Neural progenitor cell (in vitro differentiated cells): ENCODE measurements at regions not wholly inside any gene's neighbourhood (a gene's known extent, or its start where the extent isn't known, plus 50 kb on each side); places are given as distances from the start of the nearest gene placed in this dataset.

Experiments
- DNase-seq: peaks from one replicate; pipeline ENCODE4 v3.0.0-alpha.2; 2016; ENCODE audit warnings: low spot score
- H2AFZ ChIP-seq: fragments of 200-600 bp; sonication (generic); replicated peaks from 2 replicates; pipeline ENCODE4 v1.6.1; 2016; ENCODE audit warnings: antibody characterized with exemption
- H3F3A ChIP-seq: fragments of 200-600 bp; sonication (generic); 2 replicates; pipeline ENCODE4 v1.6.1; 2016; ENCODE audit warnings: antibody characterized with exemption, low read depth
- H3K27ac ChIP-seq: fragments of 200-600 bp; sonication (generic); 2 replicates; pipeline ENCODE4 v1.5.1; 2016; ENCODE audit warnings: mild to moderate bottlenecking
- H3K27me3 ChIP-seq: fragments of 200-600 bp; sonication (generic); 2 replicates; pipeline ENCODE4 v1.6.1; 2016; ENCODE audit warnings: mild to moderate bottlenecking, moderate library complexity
- H3K36me3 ChIP-seq: fragments of 200-600 bp; sonication (generic); 2 replicates; pipeline ENCODE4 v1.5.1; 2016
- H3K4me1 ChIP-seq: fragments of 200-600 bp; sonication (generic); 2 replicates; pipeline ENCODE4 v1.6.1; 2016; ENCODE audit warnings: mixed run types
- H3K4me2 ChIP-seq: fragments of 200-600 bp; sonication (generic); 2 replicates; pipeline ENCODE4 v1.6.1; 2016
- H3K4me3 ChIP-seq: fragments of 200-600 bp; sonication (generic); 2 replicates; pipeline ENCODE4 v1.5.1; 2016
- H3K79me2 ChIP-seq: fragments of 200-600 bp; sonication (generic); 2 replicates; pipeline ENCODE4 v1.6.1; 2016; ENCODE audit warnings: low read depth
- H3K9ac ChIP-seq: fragments of 200-600 bp; sonication (generic); 2 replicates; pipeline ENCODE4 v1.6.1; 2016
- H3K9me3 ChIP-seq: fragments of 200-600 bp; sonication (generic); 2 replicates; pipeline ENCODE4 v1.5.1; 2016; ENCODE audit warnings: low read depth
- H4K20me1 ChIP-seq: fragments of 200-600 bp; sonication (generic); 2 replicates; pipeline ENCODE4 v1.6.1; 2016; ENCODE audit warnings: low read depth
- H3K27ac Mint-ChIP-seq: 3 replicates; pipeline ENCODE4 v1.8.0; 2021; ENCODE audit warnings: mixed read lengths
- H3K27me3 Mint-ChIP-seq: 2 replicates; pipeline ENCODE4 v1.8.0; 2022; ENCODE audit warnings: low read depth, mild to moderate bottlenecking, inconsistent platforms, moderate library complexity, mixed read lengths; ENCODE audit not compliant: insufficient read depth
- H3K36me3 Mint-ChIP-seq: 3 replicates; pipeline ENCODE4 v1.8.0; 2021; ENCODE audit warnings: mixed read lengths
- H3K4me1 Mint-ChIP-seq: 3 replicates; pipeline ENCODE4 v1.8.0; 2021; ENCODE audit warnings: mixed read lengths
- H3K4me3 Mint-ChIP-seq: 3 replicates; pipeline ENCODE4 v1.8.0; 2021; ENCODE audit warnings: mild to moderate bottlenecking, moderate library complexity, mixed read lengths
- H3K9me3 Mint-ChIP-seq: 3 replicates; pipeline ENCODE4 v1.8.0; 2020; ENCODE audit warnings: mixed read lengths
- EZH2 ChIP-seq: fragments of 200-600 bp; sonication (generic); IDR thresholded peaks from 2 replicates; pipeline ENCODE4 v1.6.1; 2017; ENCODE audit warnings: antibody characterized with exemption, mild to moderate bottlenecking, moderate library complexity
- EZH2phosphoT487 ChIP-seq: fragments of 200-600 bp; sonication (generic); IDR thresholded peaks from 2 replicates; pipeline ENCODE4 v1.6.1; 2017; ENCODE audit warnings: antibody characterized with exemption
- TF ChIP-seq, protein P1 (sequence below): fragments of 200-600 bp; sonication (generic); IDR thresholded peaks from 2 replicates; pipeline ENCODE4 v1.5.1; 2017; ENCODE audit warnings: antibody characterized with exemption, mild to moderate bottlenecking

DNA sequence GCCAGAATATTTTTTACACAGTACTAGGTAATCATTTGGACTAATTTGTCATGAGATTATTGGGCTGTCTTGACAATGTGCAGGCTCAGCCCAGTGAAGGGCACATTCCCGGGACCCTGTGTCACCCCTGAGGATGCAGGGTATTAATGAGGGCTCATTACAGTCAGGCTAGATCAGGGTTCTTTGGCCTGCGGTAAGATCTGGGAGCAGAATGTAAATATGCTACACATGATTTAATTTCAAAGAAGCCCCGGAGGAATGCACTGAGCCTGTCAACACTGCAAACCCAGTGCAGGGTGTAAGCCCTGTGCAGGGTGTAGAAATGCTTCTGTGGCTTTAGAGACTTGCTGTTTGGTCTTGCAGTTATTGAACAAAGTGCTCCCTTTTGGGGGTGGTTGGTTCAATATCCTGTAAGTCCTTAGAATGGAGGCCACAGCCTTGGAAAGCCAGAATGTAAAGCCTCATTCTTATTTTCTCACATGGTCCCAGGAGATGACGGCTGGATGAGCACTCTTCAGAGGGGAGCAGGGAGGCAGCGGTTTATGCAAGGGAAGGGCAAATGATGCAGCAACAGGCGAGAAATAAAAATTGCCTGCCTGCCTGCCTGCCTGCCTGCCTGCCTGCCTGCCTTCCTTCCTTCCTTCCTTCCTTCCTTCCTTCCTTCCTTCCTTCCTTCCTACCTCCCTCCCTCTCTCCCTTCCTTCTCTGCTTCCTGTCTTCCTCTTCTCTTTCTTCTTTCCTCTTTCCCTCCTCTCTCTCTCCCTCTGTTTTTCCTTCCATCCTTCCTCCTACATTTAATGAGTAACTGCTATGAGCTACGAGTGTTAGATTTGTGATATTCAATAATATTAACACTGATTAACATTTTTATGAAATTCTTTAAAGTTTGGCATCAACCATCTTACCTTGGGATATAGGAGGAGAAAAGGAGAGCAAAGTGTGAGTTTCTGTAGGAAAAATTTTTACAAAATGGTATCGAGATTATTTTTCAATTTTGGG lies 148.8 kb downstream of the VAPA start:
- Mint-ChIP-seq H3K27ac (peak overlapping the region; percentile 92), H3K9me3 (peaks cover 11% of the 10 kb centered on the region), H3K27me3 (peaks cover 6% of the 10 kb centered on the region), H3K36me3 (peaks cover 3% of the 10 kb centered on the region), H3K4me1 (peaks cover 47% of the 10 kb centered on the region), H3K4me3 (no peak overlapping the region)
- no peaks in the 10 kb centered on the region for H3K36me3 ChIP-seq
- no peaks in the 10 kb centered on the region for H3K27me3 ChIP-seq
- peaks cover 20% of the 10 kb centered on the region for H3K4me1 ChIP-seq
- TF ChIP-seq, protein P1, sequence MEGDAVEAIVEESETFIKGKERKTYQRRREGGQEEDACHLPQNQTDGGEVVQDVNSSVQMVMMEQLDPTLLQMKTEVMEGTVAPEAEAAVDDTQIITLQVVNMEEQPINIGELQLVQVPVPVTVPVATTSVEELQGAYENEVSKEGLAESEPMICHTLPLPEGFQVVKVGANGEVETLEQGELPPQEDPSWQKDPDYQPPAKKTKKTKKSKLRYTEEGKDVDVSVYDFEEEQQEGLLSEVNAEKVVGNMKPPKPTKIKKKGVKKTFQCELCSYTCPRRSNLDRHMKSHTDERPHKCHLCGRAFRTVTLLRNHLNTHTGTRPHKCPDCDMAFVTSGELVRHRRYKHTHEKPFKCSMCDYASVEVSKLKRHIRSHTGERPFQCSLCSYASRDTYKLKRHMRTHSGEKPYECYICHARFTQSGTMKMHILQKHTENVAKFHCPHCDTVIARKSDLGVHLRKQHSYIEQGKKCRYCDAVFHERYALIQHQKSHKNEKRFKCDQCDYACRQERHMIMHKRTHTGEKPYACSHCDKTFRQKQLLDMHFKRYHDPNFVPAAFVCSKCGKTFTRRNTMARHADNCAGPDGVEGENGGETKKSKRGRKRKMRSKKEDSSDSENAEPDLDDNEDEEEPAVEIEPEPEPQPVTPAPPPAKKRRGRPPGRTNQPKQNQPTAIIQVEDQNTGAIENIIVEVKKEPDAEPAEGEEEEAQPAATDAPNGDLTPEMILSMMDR = no peak
- TF ChIP-seq EZH2 (no peak), EZH2phosphoT487 (no peak)
- no peaks in the 10 kb centered on the region for H4K20me1 ChIP-seq
- no peaks in the 10 kb centered on the region for H3F3A ChIP-seq
- no peak overlapping the region for H3K27ac ChIP-seq
- no peak for DNase-seq
- no peaks in the 10 kb centered on the region for H3K9me3 ChIP-seq
- no peaks in the 10 kb centered on the region for H3K79me2 ChIP-seq
- no peak overlapping the region for H3K4me2 ChIP-seq
- no peak overlapping the region for H3K4me3 ChIP-seq
- H2AFZ ChIP-seq = no peak overlapping the region
- H3K9ac ChIP-seq = no peak overlapping the region

DNA sequence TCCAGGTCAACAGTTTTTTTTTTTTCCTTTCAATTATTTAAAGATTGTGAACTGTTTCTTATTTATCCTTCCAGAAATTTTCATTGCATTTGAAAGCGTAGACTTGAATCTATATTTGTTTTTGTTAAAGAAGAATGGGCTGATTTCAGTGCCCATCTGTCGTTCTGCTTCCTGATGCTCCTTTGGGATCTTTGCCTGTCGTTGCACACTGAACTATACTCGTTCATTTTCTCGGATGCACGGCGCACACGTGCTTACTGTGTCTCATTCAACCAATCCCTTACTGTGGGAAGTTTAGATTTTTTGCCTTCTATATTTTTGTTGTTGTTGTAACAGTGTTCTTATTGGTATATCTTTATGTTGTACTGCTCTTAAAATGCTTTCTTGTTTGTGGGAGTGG lies 149.7 kb downstream of the VAPA start:
- H3K4me1 Mint-ChIP-seq = peaks cover 52% of the 10 kb centered on the region
- H3K36me3 Mint-ChIP-seq = peaks cover 3% of the 10 kb centered on the region
- Histone ChIP-seq H3K79me2 (no peaks in the 10 kb centered on the region), H3F3A (no peaks in the 10 kb centered on the region), H3K9me3 (no peaks in the 10 kb centered on the region), H3K27ac (no peak overlapping the region), H3K4me1 (peaks cover 20% of the 10 kb centered on the region), H2AFZ (no peak overlapping the region), H3K4me3 (no peak overlapping the region), H3K36me3 (no peaks in the 10 kb centered on the region), H3K9ac (no peak overlapping the region), H3K4me2 (no peak overlapping the region), H4K20me1 (no peaks in the 10 kb centered on the region), H3K27me3 (no peaks in the 10 kb centered on the region)
- H3K9me3 Mint-ChIP-seq = peaks cover 11% of the 10 kb centered on the region
- no peak for TF ChIP-seq EZH2
- no peak overlapping the region for H3K4me3 Mint-ChIP-seq
- no peak for DNase-seq
- H3K27me3 Mint-ChIP-seq = peaks cover 6% of the 10 kb centered on the region
- H3K27ac Mint-ChIP-seq = no peak overlapping the region

DNA sequence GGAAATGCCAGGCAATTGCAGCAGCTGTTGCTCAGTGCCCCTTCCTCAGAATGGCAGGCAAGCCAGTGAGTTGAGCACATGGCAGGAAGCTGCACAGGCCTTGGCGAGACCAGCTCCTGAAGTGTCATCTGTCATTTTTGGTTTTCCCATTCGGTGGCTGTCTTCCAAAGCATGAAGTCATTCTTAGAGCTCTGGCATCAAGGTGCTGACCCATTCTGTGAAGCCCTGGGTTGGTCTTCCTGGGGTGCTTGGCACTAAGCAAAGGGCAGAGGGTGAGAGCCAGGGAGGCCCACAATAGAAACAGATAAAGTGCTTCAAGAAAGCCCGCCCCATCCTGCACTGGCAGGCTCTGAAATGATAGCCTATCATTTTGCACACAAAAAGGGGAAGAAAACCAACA lies 150.5 kb downstream of the VAPA start:
- Mint-ChIP-seq H3K4me1 (peaks cover 59% of the 10 kb centered on the region), H3K36me3 (peaks cover 3% of the 10 kb centered on the region), H3K9me3 (peaks cover 11% of the 10 kb centered on the region), H3K27ac (no peak overlapping the region), H3K27me3 (peaks cover 6% of the 10 kb centered on the region), H3K4me3 (no peak overlapping the region)
- no peak overlapping the region for H3K4me3 ChIP-seq
- no peaks in the 10 kb centered on the region for H3K9me3 ChIP-seq
- H3K27me3 ChIP-seq = no peaks in the 10 kb centered on the region
- no peaks in the 10 kb centered on the region for H4K20me1 ChIP-seq
- no peak overlapping the region for H3K9ac ChIP-seq
- DNase-seq = no peak
- no peak overlapping the region for H3K4me2 ChIP-seq
- no peaks in the 10 kb centered on the region for H3K79me2 ChIP-seq
- H3K27ac ChIP-seq = no peak overlapping the region
- peaks cover 19% of the 10 kb centered on the region for H3K4me1 ChIP-seq
- no peak overlapping the region for H2AFZ ChIP-seq
- no peaks in the 10 kb centered on the region for H3K36me3 ChIP-seq
- H3F3A ChIP-seq = no peaks in the 10 kb centered on the region
- TF ChIP-seq EZH2phosphoT487 (no peak), EZH2 (no peak)
- TF ChIP-seq, protein P1 = no peak

DNA sequence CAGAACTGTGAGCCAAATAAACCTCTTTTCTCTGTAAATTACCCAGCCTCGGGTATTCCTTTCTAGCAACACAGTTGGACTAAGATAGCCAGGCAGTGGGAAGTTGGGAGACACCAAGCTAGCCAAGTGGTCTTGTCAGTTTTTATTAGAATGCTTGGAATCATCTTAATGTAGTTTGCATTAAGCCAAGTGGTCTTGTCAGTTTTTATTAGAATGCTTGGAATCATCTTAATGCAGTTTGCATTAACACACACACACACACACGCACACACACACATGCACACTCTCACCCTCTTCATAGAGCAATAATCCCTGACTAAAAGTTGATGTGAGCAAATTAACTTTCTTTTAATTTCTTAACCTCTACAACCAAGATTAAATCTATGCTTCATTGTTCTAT lies 151.5 kb downstream of the VAPA start:
- H3K36me3 ChIP-seq = no peaks in the 10 kb centered on the region

More for the DNA sequence above, 151.5 kb downstream of the VAPA start:
- Mint-ChIP-seq H3K36me3 (peaks cover 3% of the 10 kb centered on the region), H3K4me3 (no peak overlapping the region), H3K27ac (no peak overlapping the region), H3K4me1 (peaks cover 57% of the 10 kb centered on the region), H3K9me3 (peaks cover 11% of the 10 kb centered on the region), H3K27me3 (peaks cover 4% of the 10 kb centered on the region)
- Histone ChIP-seq H3K27ac (no peak overlapping the region), H3K4me3 (no peak overlapping the region), H3K79me2 (no peaks in the 10 kb centered on the region), H3K4me2 (no peak overlapping the region), H3K27me3 (no peaks in the 10 kb centered on the region), H3F3A (no peaks in the 10 kb centered on the region), H2AFZ (no peak overlapping the region), H3K9ac (no peak overlapping the region), H3K4me1 (peaks cover 9% of the 10 kb centered on the region), H4K20me1 (no peaks in the 10 kb centered on the region), H3K9me3 (no peaks in the 10 kb centered on the region)
- no peak for TF ChIP-seq EZH2phosphoT487
- TF ChIP-seq EZH2 = no peak
- TF ChIP-seq, protein P1 = no peak
- DNase-seq = no peak
